ENCODE measurements at regions not wholly inside any gene's neighbourhood (a gene's known extent, or its start where the extent isn't known, plus 50 kb on each side); places are given as distances from the start of the nearest gene placed in this dataset.
"Not testable (repeated sequence)": the region's sequence is repeated elsewhere in the genome, so short reads cannot be mapped to it uniquely, and the experiment has no call there.

- TF ChIP-seq, protein P1, sequence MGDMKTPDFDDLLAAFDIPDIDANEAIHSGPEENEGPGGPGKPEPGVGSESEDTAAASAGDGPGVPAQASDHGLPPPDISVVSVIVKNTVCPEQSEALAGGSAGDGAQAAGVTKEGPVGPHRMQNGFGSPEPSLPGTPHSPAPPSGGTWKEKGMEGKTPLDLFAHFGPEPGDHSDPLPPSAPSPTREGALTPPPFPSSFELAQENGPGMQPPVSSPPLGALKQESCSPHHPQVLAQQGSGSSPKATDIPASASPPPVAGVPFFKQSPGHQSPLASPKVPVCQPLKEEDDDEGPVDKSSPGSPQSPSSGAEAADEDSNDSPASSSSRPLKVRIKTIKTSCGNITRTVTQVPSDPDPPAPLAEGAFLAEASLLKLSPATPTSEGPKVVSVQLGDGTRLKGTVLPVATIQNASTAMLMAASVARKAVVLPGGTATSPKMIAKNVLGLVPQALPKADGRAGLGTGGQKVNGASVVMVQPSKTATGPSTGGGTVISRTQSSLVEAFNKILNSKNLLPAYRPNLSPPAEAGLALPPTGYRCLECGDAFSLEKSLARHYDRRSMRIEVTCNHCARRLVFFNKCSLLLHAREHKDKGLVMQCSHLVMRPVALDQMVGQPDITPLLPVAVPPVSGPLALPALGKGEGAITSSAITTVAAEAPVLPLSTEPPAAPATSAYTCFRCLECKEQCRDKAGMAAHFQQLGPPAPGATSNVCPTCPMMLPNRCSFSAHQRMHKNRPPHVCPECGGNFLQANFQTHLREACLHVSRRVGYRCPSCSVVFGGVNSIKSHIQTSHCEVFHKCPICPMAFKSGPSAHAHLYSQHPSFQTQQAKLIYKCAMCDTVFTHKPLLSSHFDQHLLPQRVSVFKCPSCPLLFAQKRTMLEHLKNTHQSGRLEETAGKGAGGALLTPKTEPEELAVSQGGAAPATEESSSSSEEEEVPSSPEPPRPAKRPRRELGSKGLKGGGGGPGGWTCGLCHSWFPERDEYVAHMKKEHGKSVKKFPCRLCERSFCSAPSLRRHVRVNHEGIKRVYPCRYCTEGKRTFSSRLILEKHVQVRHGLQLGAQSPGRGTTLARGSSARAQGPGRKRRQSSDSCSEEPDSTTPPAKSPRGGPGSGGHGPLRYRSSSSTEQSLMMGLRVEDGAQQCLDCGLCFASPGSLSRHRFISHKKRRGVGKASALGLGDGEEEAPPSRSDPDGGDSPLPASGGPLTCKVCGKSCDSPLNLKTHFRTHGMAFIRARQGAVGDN (CRISPR knock-in tag; IDR thresholded peaks at IDR 0.05), result peak; percentile 89
- TF ChIP-seq GABPB1 (CRISPR knock-in tag; IDR thresholded peaks at IDR 0.05) (peak; percentile 73; the same call in 1 of the 2 replicates), ZNF431 (CRISPR knock-in tag; IDR thresholded peaks at IDR 0.05; ENCODE audit: borderline replicate concordance, low read depth) (0 out of 2 replicates have a peak, but pooled peaks have one; percentile 47), TMF1 (CRISPR knock-in tag; IDR thresholded peaks at IDR 0.05; ENCODE audit: low read depth) (peak; percentile 87), ARNT2 (CRISPR knock-in tag; IDR thresholded peaks at IDR 0.05; ENCODE audit: low read depth) (peak; percentile 82; the same call in 1 of the 2 replicates), ZNF749 (CRISPR knock-in tag; IDR thresholded peaks at IDR 0.05; ENCODE audit: borderline replicate concordance) (peak; percentile 82; the same call in 1 of the 2 replicates), SNAPC2 (CRISPR knock-in tag; IDR thresholded peaks at IDR 0.05) (0 out of 2 replicates have a peak, but pooled peaks have one; percentile 11), ZNF138 (CRISPR knock-in tag; IDR thresholded peaks at IDR 0.05; ENCODE audit: low read depth) (0 out of 2 replicates have a peak, but pooled peaks have one; percentile 14), GFI1 (CRISPR knock-in tag; IDR thresholded peaks at IDR 0.05; ENCODE audit: borderline replicate concordance) (peak; percentile 46; the same call in 1 of the 2 replicates), DR1 (CRISPR knock-in tag; IDR thresholded peaks at IDR 0.05) (0 out of 2 replicates have a peak, but pooled peaks have one; percentile 53), NFKB2 (CRISPR knock-in tag; IDR thresholded peaks at IDR 0.05; ENCODE audit: borderline replicate concordance) (peak; percentile 69; the same call in 1 of the 2 replicates), ZNF34 (CRISPR knock-in tag; IDR thresholded peaks at IDR 0.05; ENCODE audit: borderline replicate concordance) (peak; percentile 92), ZXDC (CRISPR knock-in tag; IDR thresholded peaks at IDR 0.05) (0 out of 2 replicates have a peak, but pooled peaks have one; percentile 57), NR2F6 (CRISPR knock-in tag; IDR thresholded peaks at IDR 0.05) (peak; percentile 30; the same call in 1 of the 2 replicates), ATF7-NPFF (CRISPR knock-in tag; IDR thresholded peaks at IDR 0.05; ENCODE audit: low read depth) (peak; percentile 72; the same call in 1 of the 2 replicates), ZNF788 (CRISPR knock-in tag; IDR thresholded peaks at IDR 0.05; ENCODE audit: borderline replicate concordance) (peak; percentile 43; the same call in 1 of the 2 replicates)
- TF ChIP-seq, protein P2, sequence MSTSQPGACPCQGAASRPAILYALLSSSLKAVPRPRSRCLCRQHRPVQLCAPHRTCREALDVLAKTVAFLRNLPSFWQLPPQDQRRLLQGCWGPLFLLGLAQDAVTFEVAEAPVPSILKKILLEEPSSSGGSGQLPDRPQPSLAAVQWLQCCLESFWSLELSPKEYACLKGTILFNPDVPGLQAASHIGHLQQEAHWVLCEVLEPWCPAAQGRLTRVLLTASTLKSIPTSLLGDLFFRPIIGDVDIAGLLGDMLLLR (CRISPR knock-in tag; IDR thresholded peaks at IDR 0.05), result peak; percentile 46; the same call in 1 of the 2 replicates
- not testable (repeated sequence) for TF ChIP-seq NR2F6 (IDR thresholded peaks at IDR 0.05)
- TF ChIP-seq, protein P3, sequence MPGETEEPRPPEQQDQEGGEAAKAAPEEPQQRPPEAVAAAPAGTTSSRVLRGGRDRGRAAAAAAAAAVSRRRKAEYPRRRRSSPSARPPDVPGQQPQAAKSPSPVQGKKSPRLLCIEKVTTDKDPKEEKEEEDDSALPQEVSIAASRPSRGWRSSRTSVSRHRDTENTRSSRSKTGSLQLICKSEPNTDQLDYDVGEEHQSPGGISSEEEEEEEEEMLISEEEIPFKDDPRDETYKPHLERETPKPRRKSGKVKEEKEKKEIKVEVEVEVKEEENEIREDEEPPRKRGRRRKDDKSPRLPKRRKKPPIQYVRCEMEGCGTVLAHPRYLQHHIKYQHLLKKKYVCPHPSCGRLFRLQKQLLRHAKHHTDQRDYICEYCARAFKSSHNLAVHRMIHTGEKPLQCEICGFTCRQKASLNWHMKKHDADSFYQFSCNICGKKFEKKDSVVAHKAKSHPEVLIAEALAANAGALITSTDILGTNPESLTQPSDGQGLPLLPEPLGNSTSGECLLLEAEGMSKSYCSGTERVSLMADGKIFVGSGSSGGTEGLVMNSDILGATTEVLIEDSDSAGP (CRISPR knock-in tag; IDR thresholded peaks at IDR 0.05; ENCODE audit: borderline replicate concordance), result peak; percentile 90; the same call in 1 of the 2 replicates
Observed at GRCh38 chr17:45585794-45586650, 95.5 kb upstream of the PLEKHM1 start (continued).
